ENCODE measurements at regions not wholly inside any gene's neighbourhood (a gene's known extent, or its start where the extent isn't known, plus 50 kb on each side); places are given as distances from the start of the nearest gene placed in this dataset.

GRCh38 chr10:52423369-52423768 is 109.3 kb downstream of the DKK1 start:
- TF ChIP-seq FOXP2 (optimal IDR thresholded peaks at IDR 0.05; ENCODE audit: control extremely low read depth, extremely low read length, insufficient read depth) = no peak
- no peak for TF ChIP-seq EZH2 (IDR thresholded peaks at IDR 0.05)
- TF ChIP-seq POLR2AphosphoS5 (IDR thresholded peaks at IDR 0.05; ENCODE audit: borderline replicate concordance, low read depth, low read length) = no peak
